Coronary artery (tissue), 2 donors: ENCODE measurements at regions not wholly inside any gene's neighbourhood (a gene's known extent, or its start where the extent isn't known, plus 50 kb on each side); places are given as distances from the start of the nearest gene placed in this dataset.

Experiments
- DNase-seq: peaks from one replicate; pipeline ENCODE4 v3.0.0-alpha.2; 2017; ENCODE audit warnings: low spot score
- H3K27ac ChIP-seq, 2 donors: fragments of 200-600 bp; sonication (generic); one replicate each; pipeline ENCODE4 v1.5.1; 2016 to 2019
- H3K4me3 ChIP-seq: fragments of 200-600 bp; sonication (generic); 2 replicates; pipeline ENCODE4 v1.5.1; 2016; ENCODE audit warnings: mild to moderate bottlenecking, moderate library complexity
- TF ChIP-seq, protein P1 (sequence below): fragments of 200-600 bp; sonication (generic); IDR thresholded peaks from one replicate; pipeline ENCODE4 v1.5.1; 2019; ENCODE audit warnings: antibody characterized with exemption

DNA sequence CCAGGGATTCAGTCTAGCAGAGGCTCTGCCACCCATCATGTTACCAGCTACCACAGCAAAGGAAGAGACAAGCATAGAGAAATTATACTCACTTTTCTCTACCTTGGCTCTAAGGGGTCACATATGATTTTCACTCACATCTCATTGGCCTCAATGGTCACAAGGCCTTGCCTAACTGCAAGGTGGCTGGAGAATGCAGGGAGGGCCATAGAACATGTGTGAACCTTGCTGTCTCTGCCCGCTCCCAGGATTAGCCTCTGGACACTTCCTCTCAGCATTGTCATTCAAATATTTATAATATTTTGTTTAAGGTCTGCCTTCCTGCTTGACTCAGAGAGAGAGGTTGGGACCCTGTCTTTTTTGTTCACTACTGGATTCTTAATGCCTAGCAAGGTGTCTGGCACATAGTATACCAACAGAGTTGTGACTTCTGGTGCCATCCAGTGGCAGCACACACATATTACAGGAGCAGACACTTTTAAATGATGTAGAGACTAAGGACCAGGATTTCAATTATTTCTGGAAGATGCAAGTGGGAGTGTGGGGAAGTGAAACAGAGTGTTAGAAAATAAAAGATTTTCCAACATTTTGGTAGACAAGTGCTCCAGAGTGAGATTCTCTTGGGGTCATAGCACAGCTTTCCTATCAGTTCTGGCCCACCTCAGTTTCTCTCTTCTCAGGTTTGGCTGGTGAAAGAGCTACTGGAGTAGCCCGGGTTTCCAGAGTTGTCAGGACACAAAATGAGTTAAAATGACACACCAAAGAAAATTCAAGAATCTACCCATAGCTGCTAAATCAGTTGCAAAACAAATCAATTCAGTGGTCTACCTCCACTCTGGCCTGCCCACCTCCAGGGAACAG lies 119.0 kb upstream of the RASGRP1 start:
- Histone ChIP-seq H3K27ac (no peak overlapping the region), H3K4me3 (no peak overlapping the region)
- TF ChIP-seq, protein P1, sequence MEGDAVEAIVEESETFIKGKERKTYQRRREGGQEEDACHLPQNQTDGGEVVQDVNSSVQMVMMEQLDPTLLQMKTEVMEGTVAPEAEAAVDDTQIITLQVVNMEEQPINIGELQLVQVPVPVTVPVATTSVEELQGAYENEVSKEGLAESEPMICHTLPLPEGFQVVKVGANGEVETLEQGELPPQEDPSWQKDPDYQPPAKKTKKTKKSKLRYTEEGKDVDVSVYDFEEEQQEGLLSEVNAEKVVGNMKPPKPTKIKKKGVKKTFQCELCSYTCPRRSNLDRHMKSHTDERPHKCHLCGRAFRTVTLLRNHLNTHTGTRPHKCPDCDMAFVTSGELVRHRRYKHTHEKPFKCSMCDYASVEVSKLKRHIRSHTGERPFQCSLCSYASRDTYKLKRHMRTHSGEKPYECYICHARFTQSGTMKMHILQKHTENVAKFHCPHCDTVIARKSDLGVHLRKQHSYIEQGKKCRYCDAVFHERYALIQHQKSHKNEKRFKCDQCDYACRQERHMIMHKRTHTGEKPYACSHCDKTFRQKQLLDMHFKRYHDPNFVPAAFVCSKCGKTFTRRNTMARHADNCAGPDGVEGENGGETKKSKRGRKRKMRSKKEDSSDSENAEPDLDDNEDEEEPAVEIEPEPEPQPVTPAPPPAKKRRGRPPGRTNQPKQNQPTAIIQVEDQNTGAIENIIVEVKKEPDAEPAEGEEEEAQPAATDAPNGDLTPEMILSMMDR = no peak
- DNase-seq = no peak

DNA sequence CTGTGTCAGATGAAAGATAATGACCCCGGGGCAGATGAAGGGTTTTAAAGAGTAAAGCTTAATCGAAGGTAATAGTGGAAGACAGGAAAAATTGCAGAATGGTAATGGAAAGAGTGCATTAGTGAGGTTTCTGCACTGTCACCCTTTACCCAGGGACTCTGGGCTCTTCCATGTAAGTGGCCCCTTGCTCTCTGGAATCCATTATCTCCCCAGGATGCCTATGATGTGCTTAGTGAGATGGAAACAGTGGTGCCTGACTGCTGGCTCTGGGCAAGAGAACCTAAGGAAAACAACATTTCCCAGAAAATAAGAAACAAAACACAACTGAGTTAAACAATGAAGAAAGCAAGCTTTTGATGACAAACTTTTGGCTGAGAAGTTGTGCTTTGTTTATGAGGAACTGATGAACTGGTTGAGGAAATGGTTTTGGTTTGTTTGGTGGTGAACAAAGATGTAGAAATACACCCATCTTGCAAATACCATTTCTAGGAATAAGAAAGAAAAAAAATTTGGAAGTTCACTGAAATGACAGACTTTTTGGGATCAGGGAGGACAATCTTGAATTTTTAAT lies 119.9 kb upstream of the RASGRP1 start:
- no peak overlapping the region for H3K4me3 ChIP-seq
- H3K27ac ChIP-seq = no peak overlapping the region
- TF ChIP-seq, protein P1 = no peak
- no peak for DNase-seq

DNA sequence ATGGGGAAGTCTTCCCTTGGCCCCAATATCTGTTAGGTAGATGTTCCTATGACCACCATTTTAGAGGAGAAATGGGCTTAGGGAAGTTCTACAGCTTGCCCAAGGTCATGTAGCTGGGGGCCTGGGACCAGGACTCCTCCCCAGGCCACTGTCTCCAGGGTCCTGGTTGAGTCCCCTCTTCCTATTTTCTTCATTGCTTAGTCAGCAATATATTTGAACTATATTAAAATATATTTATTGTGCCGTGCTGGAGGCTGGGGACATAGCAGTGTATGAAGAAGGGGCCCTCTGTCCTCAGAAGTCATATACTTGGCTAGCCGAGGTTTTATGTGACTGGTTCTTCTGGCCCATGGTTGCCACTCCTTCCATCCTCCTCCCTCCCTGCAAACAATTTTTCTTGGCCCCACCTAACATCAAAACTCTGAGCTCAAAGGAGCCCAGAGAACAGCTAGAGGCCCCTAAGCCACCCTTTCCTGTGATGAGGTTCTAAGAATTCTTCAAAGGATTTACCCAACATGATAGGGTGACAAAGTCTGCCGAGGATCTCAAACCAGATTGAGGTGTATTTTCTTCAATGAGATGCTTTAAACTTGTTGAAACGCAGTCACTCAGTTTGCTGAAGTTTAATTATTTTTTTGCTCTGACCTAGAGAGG lies 121.2 kb upstream of the RASGRP1 start:
- Histone ChIP-seq H3K4me3 (no peak overlapping the region), H3K27ac (no peak overlapping the region)
- TF ChIP-seq, protein P1 = no peak
- DNase-seq = no peak

DNA sequence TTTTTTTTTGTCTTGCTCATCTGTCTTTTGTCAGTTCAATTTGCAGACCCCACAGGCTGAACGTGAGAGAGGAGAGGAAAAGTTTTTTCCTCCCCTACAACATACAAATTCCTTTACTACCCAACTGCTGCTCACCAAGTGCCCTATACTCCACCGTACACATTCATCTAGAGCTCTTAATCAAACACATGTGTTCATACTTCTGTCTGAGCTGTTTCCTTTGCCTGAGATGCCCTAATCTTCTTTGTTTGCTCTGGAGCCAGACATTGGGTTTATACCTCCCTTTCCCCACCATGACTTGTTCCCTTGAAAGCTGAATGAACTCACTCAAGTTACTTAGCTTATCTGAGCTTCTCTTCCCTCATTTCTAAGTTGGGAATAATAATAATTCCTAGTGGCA lies 122.7 kb upstream of the RASGRP1 start:
- H3K27ac ChIP-seq = no peak overlapping the region
- no peak overlapping the region for H3K4me3 ChIP-seq
- TF ChIP-seq, protein P1 = no peak
- no peak for DNase-seq

DNA sequence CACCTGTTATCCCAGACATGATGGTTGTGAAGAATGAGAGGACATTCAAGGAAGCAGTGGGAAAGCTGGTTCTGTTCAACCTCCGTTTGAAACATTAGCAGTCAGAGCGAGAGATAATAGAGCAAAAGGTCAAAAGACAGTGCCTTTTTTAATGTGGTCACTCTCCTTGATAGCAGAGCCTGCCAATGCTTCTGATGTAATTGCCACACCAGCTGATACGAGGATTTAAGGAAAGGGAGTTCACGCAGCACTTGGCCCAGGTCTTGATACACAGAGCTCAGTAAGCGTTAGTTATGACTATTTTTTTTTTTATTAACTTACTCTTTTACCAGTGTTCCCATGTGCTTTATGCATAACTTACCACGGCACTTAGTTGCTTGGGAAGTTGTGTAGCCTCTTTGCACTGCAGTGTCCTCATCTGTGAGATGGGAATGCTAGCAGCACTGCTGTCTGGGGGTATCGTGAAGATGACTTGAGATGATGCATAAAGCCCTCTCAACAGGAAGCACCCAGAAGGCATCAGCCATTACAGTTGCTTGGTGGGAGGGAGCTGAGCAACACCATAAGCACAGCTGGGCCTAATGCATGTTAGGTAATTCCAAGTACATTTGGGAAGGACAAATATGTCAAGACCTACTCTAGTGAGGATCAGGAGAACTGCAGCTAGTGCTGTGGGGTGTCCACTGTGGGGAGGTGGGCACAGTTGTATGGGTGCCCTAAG lies 123.3 kb upstream of the RASGRP1 start:
- no peak overlapping the region for H3K4me3 ChIP-seq

DNA sequence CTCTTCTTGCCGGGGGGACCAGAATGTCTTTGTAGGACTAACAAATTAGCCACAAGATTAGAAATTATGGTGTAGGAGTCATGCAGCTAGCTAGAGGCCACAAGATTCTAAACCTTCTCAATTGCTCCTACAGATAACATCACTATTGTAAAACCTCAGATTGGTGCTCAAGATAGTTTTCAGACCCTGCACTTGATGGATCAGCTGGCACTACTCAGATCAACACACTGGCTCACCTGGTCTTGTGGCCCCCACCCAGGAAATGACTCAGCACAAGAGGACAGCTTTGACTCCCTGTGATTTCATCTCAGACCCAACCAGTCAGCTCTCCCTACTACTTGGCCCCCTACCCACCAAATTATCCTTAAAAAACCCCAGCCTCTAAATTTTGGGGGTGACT lies 124.1 kb upstream of the RASGRP1 start:
- H3K4me3 ChIP-seq = no peak overlapping the region
- DNase-seq = no peak
- TF ChIP-seq, protein P1 = no peak
- no peak overlapping the region for H3K27ac ChIP-seq

More for the DNA sequence above, 123.3 kb upstream of the RASGRP1 start:
- H3K27ac ChIP-seq = no peak overlapping the region
- TF ChIP-seq, protein P1 = no peak
- no peak for DNase-seq
